Brain microvascular endothelial cell (primary cell): ENCODE measurements at regions not wholly inside any gene's neighbourhood (a gene's known extent, or its start where the extent isn't known, plus 50 kb on each side); places are given as distances from the start of the nearest gene placed in this dataset.

ENCODE experiments used
- DNase-seq: peaks from one replicate; pipeline ENCODE4 v3.0.0-alpha.2; 2020
- H3K27ac ChIP-seq: fragments of 250-450 bp; sonication (Bioruptor Pico); 2 replicates; pipeline ENCODE4 v1.5.1; 2020; ENCODE audit warnings: mild to moderate bottlenecking, moderate library complexity
- H3K27me3 ChIP-seq: fragments of 250-450 bp; sonication (Bioruptor Pico); replicated peaks from 2 replicates; pipeline ENCODE4 v1.5.1; 2020; ENCODE audit warnings: mild to moderate bottlenecking
- H3K36me3 ChIP-seq: fragments of 250-450 bp; sonication (Bioruptor Pico); replicated peaks from 2 replicates; pipeline ENCODE4 v1.5.1; 2020; ENCODE audit warnings: mild to moderate bottlenecking
- H3K4me3 ChIP-seq: 2 replicates; pipeline ENCODE4 v1.5.1; 2011; ENCODE audit warnings: low read depth, mild to moderate bottlenecking, control low read depth, low read length, moderate library complexity
- in situ Hi-C: cut with HindIII; loops from 2 replicates; pipeline ENCODE4 v1.10.0; 2017; ENCODE audit warnings: low sequenced_read_pairs, low pct_ligation_motif_present
- TF ChIP-seq, protein P1 (sequence below): IDR thresholded peaks from 2 replicates; pipeline ENCODE4 v1.5.1; 2011; ENCODE audit warnings: low read depth, mild to moderate bottlenecking, moderate library complexity, low read length, control low read depth, inconsistent platforms; ENCODE audit errors: missing control alignments

DNA sequence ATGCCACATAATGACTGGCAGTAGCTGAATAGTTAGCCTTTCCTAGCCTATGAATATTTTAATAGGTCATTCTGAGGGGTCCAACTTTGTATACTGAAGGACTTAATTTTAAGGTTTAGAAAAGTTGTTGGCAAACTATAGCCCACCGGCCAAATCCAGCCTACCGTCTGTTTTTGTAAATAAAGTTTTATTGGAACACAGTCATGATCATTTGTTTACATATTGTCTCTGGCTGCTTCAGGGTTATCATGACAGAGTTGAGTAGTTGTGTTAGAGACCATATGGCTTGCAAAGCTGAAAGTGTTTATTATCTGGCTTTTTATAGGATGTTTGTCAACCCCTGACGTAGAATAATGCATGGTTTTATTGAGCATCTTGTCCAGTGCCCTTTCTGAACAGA is 73.4 kb downstream of the NTMT2 start:
- no peak for DNase-seq
- H3K27ac ChIP-seq, result no peak overlapping the region
- TF ChIP-seq, protein P1, sequence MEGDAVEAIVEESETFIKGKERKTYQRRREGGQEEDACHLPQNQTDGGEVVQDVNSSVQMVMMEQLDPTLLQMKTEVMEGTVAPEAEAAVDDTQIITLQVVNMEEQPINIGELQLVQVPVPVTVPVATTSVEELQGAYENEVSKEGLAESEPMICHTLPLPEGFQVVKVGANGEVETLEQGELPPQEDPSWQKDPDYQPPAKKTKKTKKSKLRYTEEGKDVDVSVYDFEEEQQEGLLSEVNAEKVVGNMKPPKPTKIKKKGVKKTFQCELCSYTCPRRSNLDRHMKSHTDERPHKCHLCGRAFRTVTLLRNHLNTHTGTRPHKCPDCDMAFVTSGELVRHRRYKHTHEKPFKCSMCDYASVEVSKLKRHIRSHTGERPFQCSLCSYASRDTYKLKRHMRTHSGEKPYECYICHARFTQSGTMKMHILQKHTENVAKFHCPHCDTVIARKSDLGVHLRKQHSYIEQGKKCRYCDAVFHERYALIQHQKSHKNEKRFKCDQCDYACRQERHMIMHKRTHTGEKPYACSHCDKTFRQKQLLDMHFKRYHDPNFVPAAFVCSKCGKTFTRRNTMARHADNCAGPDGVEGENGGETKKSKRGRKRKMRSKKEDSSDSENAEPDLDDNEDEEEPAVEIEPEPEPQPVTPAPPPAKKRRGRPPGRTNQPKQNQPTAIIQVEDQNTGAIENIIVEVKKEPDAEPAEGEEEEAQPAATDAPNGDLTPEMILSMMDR, result no peak
- H3K27me3 ChIP-seq, result no peaks in the 10 kb centered on the region
- H3K4me3 ChIP-seq, result no peak overlapping the region
- in situ Hi-C loops, result no loop called here
- no peaks in the 10 kb centered on the region for H3K36me3 ChIP-seq

DNA sequence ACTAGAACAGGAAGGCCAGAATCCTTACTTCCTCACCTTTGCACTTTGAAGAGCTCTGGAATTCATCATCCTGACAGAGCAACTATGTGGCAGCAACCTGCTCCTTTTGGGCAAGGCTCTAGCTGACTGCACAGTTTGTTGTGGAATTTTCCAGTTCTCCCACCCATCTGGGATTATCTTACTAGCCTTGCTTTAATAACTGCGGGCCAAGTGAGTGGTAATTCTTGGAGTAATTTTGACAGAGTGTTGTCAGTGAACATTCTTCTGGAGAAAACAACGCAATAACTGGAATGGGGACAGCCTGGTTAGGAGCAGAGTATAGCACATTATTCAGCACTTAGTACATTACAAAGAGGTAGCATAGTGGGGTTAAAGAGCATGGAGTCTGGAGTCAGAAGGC is 75.3 kb downstream of the NTMT2 start:
- TF ChIP-seq, protein P1, result no peak

DNA sequence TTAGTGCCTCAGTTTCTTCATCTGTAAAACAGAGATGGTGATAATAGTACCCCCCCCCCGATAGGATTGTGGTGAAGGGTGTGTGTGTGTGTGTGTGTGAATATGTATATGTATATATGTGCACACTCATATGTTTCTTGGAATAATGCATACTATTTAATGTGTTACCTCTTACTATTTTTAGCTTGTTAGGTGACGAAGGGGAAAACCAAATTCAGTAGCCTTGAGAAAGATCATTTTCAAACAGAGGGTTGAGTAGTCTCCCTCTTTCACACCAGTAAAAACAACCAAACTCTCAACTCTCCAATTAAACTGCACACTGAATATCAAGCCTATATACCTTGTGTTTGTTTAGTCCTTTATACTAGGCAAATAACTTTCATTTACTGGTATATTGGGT is 75.7 kb downstream of the NTMT2 start:
- DNase-seq, result no peak
- Histone ChIP-seq H3K4me3 (no peak overlapping the region), H3K27me3 (no peaks in the 10 kb centered on the region), H3K27ac (no peak overlapping the region), H3K36me3 (no peaks in the 10 kb centered on the region)
- TF ChIP-seq, protein P1, result no peak
- in situ Hi-C loops, result no loop called here

More for the DNA sequence above, 75.3 kb downstream of the NTMT2 start:
- Histone ChIP-seq H3K27ac (no peak overlapping the region), H3K36me3 (no peaks in the 10 kb centered on the region), H3K4me3 (no peak overlapping the region), H3K27me3 (no peaks in the 10 kb centered on the region)
- DNase-seq, result no peak
- in situ Hi-C loops, result no loop called here

DNA sequence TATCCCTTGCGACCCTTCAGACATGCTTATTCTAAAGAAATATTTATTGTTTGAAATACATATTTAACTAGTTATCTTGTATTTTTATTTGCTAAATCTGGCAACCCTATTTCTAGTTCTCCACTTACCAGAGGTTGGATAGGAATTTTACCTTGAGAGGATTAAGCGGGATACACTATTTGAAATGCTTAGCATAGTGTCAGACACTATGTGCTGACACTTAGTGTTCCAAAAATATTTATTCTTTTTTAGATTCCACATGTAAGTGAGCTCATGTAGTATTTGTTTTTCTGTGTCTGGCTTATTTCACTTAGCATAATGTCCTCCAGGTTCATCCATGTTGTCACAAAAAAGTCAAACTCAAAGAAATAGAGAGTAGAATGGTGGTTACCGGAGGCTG is 78.7 kb downstream of the NTMT2 start:
- no peak for DNase-seq
- in situ Hi-C loops, result no loop called here
- TF ChIP-seq, protein P1, result no peak
- Histone ChIP-seq H3K4me3 (no peak overlapping the region), H3K36me3 (no peaks in the 10 kb centered on the region), H3K27me3 (no peaks in the 10 kb centered on the region), H3K27ac (no peak overlapping the region)

DNA sequence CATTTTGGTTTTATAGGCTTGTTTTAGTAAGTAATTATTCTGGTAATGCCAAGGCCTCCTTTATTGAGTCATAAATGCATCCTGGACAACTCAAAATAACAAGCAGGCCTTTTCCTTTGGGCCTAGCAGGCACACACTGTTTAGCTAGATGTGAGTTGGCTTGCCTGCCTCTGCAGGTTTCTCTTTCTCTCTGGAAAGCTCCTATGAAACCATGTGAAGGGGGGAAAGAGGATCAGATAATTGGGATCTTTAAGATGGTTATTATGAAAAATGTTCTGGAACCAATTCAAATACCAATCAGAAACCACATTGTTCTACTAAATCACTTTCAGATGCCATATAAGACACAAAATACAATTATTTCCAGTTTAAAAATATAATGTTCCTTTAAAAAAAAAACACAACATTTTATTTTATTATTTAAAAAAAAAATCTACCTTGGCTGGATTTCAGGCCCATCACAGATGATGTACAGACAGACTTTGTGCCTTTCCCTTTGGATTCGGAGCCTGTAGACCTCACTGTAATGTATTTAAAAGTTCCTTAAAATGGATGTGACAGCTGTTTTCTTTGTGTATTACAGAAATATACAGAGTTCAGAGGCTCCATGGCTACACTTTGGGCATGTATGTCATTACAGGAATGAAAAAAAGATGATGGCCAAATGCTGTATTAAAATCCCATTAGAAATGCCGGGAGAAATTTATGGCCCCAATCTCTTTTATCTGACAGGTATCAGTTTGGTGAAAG is 80.2 kb downstream of the NTMT2 start:
- Histone ChIP-seq H3K27me3 (no peaks in the 10 kb centered on the region), H3K27ac (no peak overlapping the region), H3K4me3 (no peak overlapping the region), H3K36me3 (no peaks in the 10 kb centered on the region)
- in situ Hi-C loops, result no loop called here
- TF ChIP-seq, protein P1, result no peak
- DNase-seq, result no peak

DNA sequence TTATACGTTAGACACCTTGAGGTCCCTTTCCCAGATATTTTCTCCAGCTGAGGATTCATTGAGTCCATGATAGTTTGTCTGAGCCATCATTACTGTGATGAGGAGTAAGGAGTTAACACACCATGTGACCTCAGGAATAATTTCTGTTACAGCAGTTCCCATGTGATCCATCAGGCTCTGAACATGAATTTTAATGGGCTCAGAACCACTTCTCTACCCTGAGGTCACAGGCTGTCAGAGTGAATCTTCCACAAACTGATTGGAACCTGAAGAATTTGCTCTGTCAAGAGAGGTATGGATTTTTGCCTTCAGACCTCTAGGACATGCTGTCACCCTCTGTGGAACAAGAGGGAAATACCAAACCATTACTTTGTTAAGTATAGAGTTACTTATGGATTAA is 81.0 kb downstream of the NTMT2 start:
- no peak overlapping the region for H3K27ac ChIP-seq
- H3K27me3 ChIP-seq, result no peaks in the 10 kb centered on the region
- H3K4me3 ChIP-seq, result no peak overlapping the region
- in situ Hi-C loops, result no loop called here
- no peaks in the 10 kb centered on the region for H3K36me3 ChIP-seq
- no peak for DNase-seq
- TF ChIP-seq, protein P1, result no peak
